K562 (cell line): ENCODE measurements at regions not wholly inside any gene's neighbourhood (a gene's known extent, or its start where the extent isn't known, plus 50 kb on each side); places are given as distances from the start of the nearest gene placed in this dataset.

Source experiments
- BRCA1 ChIP-seq, 2 experiments: fragments of 450-650 bp in 1 of 2; sonication (generic) in 1 of 2; formaldehyde crosslinking in 1 of 2; IDR thresholded peaks; 2 replicates each; pipeline versions ENCODE4 v1.5.0 to v1.6.1; 2017 to 2020; ENCODE audit warnings: mild to moderate bottlenecking in 1 of 2, missing genetic modification reagents in 1 of 2
- CHD4 ChIP-seq: fragments of 200-600 bp; sonication (generic); IDR thresholded peaks from 3 replicates; pipeline ENCODE4 v1.6.1; 2012; ENCODE audit warnings: low read depth, mild to moderate bottlenecking, mixed read lengths, low read length, inconsistent platforms; ENCODE audit not compliant: insufficient read depth, insufficient replicate concordance, poor library complexity, severe bottlenecking
- ELF1 ChIP-seq: fragments of 200-800 bp; sonication (Bioruptor generic); IDR thresholded peaks from 2 replicates; pipeline ENCODE4 v1.6.1; 2016; ENCODE audit warnings: missing genetic modification characterization, missing compliant biosample characterization
- ETV1 ChIP-seq: fragments of 450-650 bp; conservative IDR thresholded peaks from 2 replicates; pipeline ENCODE4 v1.6.1; 2016; ENCODE audit warnings: missing genetic modification characterization, control low read depth, low read depth, missing compliant biosample characterization
- HMG20A ChIP-seq: fragments of 450-650 bp; formaldehyde crosslinking; conservative IDR thresholded peaks from 2 replicates; pipeline ENCODE4 v1.4.0; 2020; ENCODE audit warnings: mild to moderate bottlenecking, mixed read lengths
- MAZ ChIP-seq, 2 experiments: fragments of 450-650 bp in 1 of 2; sonication (generic) in 1 of 2; formaldehyde crosslinking; IDR thresholded peaks in 1 of 2; conservative IDR thresholded peaks in 1 of 2; 2 replicates each; pipeline versions ENCODE4 v1.4.0 to v1.5.0; 2020; ENCODE audit warnings: mild to moderate bottlenecking in 1 of 2, missing genetic modification reagents in 1 of 2
- RFX5 ChIP-seq: IDR thresholded peaks from 2 replicates; pipeline ENCODE4 v1.6.1; 2011; ENCODE audit warnings: low read depth, mild to moderate bottlenecking, improper control_type of control experiment, low read length
- ZBTB33 ChIP-seq: sonication (generic); formaldehyde crosslinking; IDR thresholded peaks from 2 replicates; pipeline ENCODE4 v1.8.1; 2023; ENCODE audit warnings: mild to moderate bottlenecking, missing genetic modification reagents
- ZNF316 ChIP-seq: fragments of 450-650 bp; IDR thresholded peaks from 2 replicates; pipeline ENCODE4 v1.6.1; 2016
- TF ChIP-seq, protein P1 (sequence below): fragments of 250-450 bp; sonication (Bioruptor Pico); IDR thresholded peaks from 2 replicates; pipeline ENCODE4 v1.4.0; 2020; ENCODE audit warnings: mild to moderate bottlenecking, moderate library complexity, borderline replicate concordance
- TF ChIP-seq, protein P2 (sequence below), 2 experiments: IDR thresholded peaks; 2 replicates each; pipeline ENCODE4 v1.6.1; 2012; ENCODE audit warnings: improper control_type of control experiment in 2 of 2, low read depth in 2 of 2, low read length in 2 of 2, borderline replicate concordance in 1 of 2
- TF ChIP-seq, protein P3 (sequence below): fragments of 250-450 bp; sonication (Bioruptor Pico); IDR thresholded peaks from 2 replicates; pipeline ENCODE4 v1.5.0; 2021; ENCODE audit warnings: mild to moderate bottlenecking, moderate library complexity

- TF ChIP-seq ZBTB33 (CRISPR knock-in tag), result no peak
- TF ChIP-seq ETV1 (tag), result no peak
- no peak for TF ChIP-seq ZNF316
- TF ChIP-seq MAZ (CRISPR knock-in tag; conservative IDR thresholded peaks at IDR 0.05 in 1 of 2, IDR thresholded peaks at IDR 0.05 in 1 of 2), result no peak; a peak in 2 of 4 replicates
- peak; percentile 36; the same call in 1 of the 2 replicates for TF ChIP-seq ELF1
- TF ChIP-seq, protein P1, sequence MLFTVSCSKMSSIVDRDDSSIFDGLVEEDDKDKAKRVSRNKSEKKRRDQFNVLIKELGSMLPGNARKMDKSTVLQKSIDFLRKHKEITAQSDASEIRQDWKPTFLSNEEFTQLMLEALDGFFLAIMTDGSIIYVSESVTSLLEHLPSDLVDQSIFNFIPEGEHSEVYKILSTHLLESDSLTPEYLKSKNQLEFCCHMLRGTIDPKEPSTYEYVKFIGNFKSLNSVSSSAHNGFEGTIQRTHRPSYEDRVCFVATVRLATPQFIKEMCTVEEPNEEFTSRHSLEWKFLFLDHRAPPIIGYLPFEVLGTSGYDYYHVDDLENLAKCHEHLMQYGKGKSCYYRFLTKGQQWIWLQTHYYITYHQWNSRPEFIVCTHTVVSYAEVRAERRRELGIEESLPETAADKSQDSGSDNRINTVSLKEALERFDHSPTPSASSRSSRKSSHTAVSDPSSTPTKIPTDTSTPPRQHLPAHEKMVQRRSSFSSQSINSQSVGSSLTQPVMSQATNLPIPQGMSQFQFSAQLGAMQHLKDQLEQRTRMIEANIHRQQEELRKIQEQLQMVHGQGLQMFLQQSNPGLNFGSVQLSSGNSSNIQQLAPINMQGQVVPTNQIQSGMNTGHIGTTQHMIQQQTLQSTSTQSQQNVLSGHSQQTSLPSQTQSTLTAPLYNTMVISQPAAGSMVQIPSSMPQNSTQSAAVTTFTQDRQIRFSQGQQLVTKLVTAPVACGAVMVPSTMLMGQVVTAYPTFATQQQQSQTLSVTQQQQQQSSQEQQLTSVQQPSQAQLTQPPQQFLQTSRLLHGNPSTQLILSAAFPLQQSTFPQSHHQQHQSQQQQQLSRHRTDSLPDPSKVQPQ (CRISPR knock-in tag), result peak; percentile 75; the same call in 1 of the 2 replicates
- TF ChIP-seq HMG20A (CRISPR knock-in tag), result peak; percentile 50; the same call in 1 of the 2 replicates
- TF ChIP-seq BRCA1 (IDR thresholded peaks at IDR 0.05), result no peak
- TF ChIP-seq BRCA1 (CRISPR knock-in tag; IDR thresholded peaks at IDR 0.05), result no peak
- no peak for TF ChIP-seq CHD4
- TF ChIP-seq RFX5, result no peak
- TF ChIP-seq, protein P2, sequence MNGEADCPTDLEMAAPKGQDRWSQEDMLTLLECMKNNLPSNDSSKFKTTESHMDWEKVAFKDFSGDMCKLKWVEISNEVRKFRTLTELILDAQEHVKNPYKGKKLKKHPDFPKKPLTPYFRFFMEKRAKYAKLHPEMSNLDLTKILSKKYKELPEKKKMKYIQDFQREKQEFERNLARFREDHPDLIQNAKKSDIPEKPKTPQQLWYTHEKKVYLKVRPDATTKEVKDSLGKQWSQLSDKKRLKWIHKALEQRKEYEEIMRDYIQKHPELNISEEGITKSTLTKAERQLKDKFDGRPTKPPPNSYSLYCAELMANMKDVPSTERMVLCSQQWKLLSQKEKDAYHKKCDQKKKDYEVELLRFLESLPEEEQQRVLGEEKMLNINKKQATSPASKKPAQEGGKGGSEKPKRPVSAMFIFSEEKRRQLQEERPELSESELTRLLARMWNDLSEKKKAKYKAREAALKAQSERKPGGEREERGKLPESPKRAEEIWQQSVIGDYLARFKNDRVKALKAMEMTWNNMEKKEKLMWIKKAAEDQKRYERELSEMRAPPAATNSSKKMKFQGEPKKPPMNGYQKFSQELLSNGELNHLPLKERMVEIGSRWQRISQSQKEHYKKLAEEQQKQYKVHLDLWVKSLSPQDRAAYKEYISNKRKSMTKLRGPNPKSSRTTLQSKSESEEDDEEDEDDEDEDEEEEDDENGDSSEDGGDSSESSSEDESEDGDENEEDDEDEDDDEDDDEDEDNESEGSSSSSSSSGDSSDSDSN (IDR thresholded peaks at IDR 0.05; ENCODE audit: borderline replicate concordance in 1 of 2, low read depth in 2 of 2, low read length in 2 of 2), result 0 out of 4 replicates have a peak, but pooled peaks of 1 of the 2 experiments have one; percentile 15
- TF ChIP-seq, protein P3, sequence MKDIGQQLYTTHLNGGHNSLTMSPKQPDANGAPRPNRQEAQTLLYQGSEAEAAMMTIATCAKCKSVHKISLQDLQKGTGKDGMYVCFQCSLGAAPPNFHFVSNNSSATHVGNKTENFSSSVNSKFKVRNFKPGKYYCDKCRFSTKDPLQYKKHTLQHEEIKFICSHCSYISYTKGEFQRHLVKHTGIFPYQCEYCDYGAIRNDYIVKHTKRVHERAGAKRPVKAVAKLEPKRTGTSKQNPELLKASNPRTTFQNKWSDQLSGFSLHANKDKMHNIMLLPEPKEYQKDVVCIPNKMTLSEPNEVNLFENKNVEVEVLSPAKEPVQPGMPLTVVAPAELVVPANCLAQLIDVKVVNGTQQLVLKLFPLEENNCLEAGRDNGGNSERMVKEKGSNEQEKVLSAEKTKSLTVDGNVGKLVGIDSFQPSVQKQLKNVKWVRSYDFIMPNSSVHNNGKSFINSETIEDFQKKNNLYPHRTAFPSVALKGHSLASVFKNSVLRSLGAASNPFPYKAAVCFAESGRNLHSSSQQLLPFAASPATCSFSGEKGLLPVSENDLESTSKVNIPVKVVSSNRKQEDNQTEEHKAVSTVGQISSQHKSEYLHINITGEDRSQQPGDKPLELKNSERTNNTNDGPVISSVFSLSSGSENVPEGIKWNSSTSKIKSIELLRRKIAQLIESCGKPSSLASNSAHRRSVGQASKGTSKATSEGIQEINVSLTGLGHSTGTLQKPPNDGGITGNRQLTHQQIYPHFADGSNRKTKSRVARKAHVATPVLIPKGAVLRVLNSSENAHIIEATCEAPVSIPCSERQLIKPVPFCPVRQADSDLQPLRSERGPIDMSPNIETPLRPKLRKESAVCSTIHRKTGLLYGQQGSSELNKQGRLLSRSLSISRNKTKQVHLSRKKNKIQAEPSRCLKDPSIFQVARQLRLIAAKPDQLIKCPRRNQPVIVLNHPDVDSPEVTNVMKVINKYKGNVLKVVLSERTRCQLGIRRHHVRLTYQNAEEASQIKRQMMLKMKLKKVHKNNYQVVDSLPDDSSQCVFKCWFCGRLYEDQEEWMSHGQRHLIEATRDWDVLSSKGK (CRISPR knock-in tag), result peak; percentile 87
These were observed 288.0 kb downstream of the ADGB start (continued) for GRCh38 chr6:146886587-146887446.
